GM23338 (cell line): ENCODE measurements at regions not wholly inside any gene's neighbourhood (a gene's known extent, or its start where the extent isn't known, plus 50 kb on each side); places are given as distances from the start of the nearest gene placed in this dataset.

Experiments
- ATAC-seq: fragments of 200-7000 bp; cut with Tn5 transposase; 3 replicates; pipeline ENCODE4 v1.9.1; 2020
- DNase-seq: peaks from one replicate; pipeline ENCODE4 v3.0.0-alpha.2; 2015; ENCODE audit warnings: low spot score
- H2AFZ ChIP-seq: fragments of 200-600 bp; sonication (generic); 2 replicates; pipeline ENCODE4 v1.8.0; 2016; ENCODE audit warnings: antibody characterized with exemption, mild to moderate bottlenecking, moderate library complexity
- H3F3A ChIP-seq: fragments of 200-600 bp; sonication (generic); replicated peaks from 2 replicates; pipeline ENCODE4 v1.8.0; 2017; ENCODE audit warnings: antibody characterized with exemption, mixed run types, low read depth
- H3K27ac ChIP-seq: fragments of 200-600 bp; sonication (generic); 2 replicates; pipeline ENCODE4 v1.6.1; 2016; ENCODE audit warnings: low read depth
- H3K27me3 ChIP-seq: fragments of 200-600 bp; sonication (generic); 2 replicates; pipeline ENCODE4 v1.8.0; 2016; ENCODE audit warnings: mild to moderate bottlenecking, mixed run types, moderate library complexity; ENCODE audit not compliant: insufficient read depth
- H3K36me3 ChIP-seq: fragments of 200-600 bp; sonication (generic); 2 replicates; pipeline ENCODE4 v1.8.0; 2016; ENCODE audit warnings: mild to moderate bottlenecking; ENCODE audit not compliant: insufficient read depth
- H3K4me1 ChIP-seq: fragments of 200-600 bp; sonication (generic); 2 replicates; pipeline ENCODE4 v1.8.0; 2016; ENCODE audit warnings: mild to moderate bottlenecking, moderate library complexity; ENCODE audit not compliant: insufficient read depth
- H3K4me2 ChIP-seq: fragments of 200-600 bp; sonication (generic); 2 replicates; pipeline ENCODE4 v1.7.1; 2017; ENCODE audit warnings: mixed run types
- H3K4me3 ChIP-seq: fragments of 200-600 bp; sonication (generic); 2 replicates; pipeline ENCODE4 v1.6.1; 2016; ENCODE audit warnings: mixed run types
- H3K79me2 ChIP-seq: fragments of 200-600 bp; sonication (generic); replicated peaks from 2 replicates; pipeline ENCODE4 v1.8.0; 2017; ENCODE audit warnings: mild to moderate bottlenecking; ENCODE audit not compliant: insufficient read depth
- H3K9me2 ChIP-seq: fragments of 200-600 bp; sonication (generic); 2 replicates; pipeline ENCODE4 v1.8.0; 2017; ENCODE audit not compliant: insufficient read depth
- H4K20me1 ChIP-seq: fragments of 200-600 bp; sonication (generic); replicated peaks from 2 replicates; pipeline ENCODE4 v1.8.0; 2017; ENCODE audit warnings: mild to moderate bottlenecking; ENCODE audit not compliant: insufficient read depth
- H3K27ac Mint-ChIP-seq: 2 replicates; pipeline ENCODE4 v1.8.0; 2020; ENCODE audit warnings: inconsistent platforms, mild to moderate bottlenecking, moderate library complexity, mixed read lengths
- H3K27me3 Mint-ChIP-seq: 3 replicates; pipeline ENCODE4 v1.8.0; 2022; ENCODE audit warnings: low read depth, mild to moderate bottlenecking, moderate library complexity, mixed read lengths, inconsistent platforms; ENCODE audit not compliant: insufficient read depth, poor library complexity
- H3K36me3 Mint-ChIP-seq: 3 replicates; pipeline ENCODE4 v1.8.0; 2021; ENCODE audit warnings: low read depth, mild to moderate bottlenecking, inconsistent platforms, moderate library complexity, mixed read lengths
- H3K4me1 Mint-ChIP-seq: 3 replicates; pipeline ENCODE4 v1.8.0; 2020; ENCODE audit warnings: mild to moderate bottlenecking, inconsistent platforms, mixed read lengths
- H3K4me3 Mint-ChIP-seq: 3 replicates; pipeline ENCODE4 v1.8.0; 2021; ENCODE audit warnings: moderate library complexity, mild to moderate bottlenecking, inconsistent platforms, mixed read lengths
- H3K9me3 Mint-ChIP-seq: 3 replicates; pipeline ENCODE4 v1.8.0; 2020; ENCODE audit warnings: moderate library complexity, mild to moderate bottlenecking, inconsistent platforms, mixed read lengths
- CREB1 ChIP-seq: fragments of 250-450 bp; sonication (Bioruptor Pico); IDR thresholded peaks from 2 replicates; pipeline ENCODE4 v1.5.0; 2020; ENCODE audit warnings: low read depth, mild to moderate bottlenecking, moderate library complexity
- EZH2phosphoT487 ChIP-seq: fragments of 200-600 bp; sonication (generic); IDR thresholded peaks from one replicate; pipeline ENCODE4 v1.8.1; 2018; ENCODE audit warnings: antibody characterized with exemption; ENCODE audit not compliant: unreplicated experiment
- JUNB ChIP-seq: IDR thresholded peaks from one replicate; pipeline ENCODE4 v1.6.1; 2016; ENCODE audit warnings: antibody characterized with exemption; ENCODE audit not compliant: unreplicated experiment
- NANOG ChIP-seq: IDR thresholded peaks from 2 replicates; pipeline ENCODE4 v1.6.1; 2016; ENCODE audit warnings: antibody characterized with exemption, borderline replicate concordance
- POLR2AphosphoS5 ChIP-seq: IDR thresholded peaks from 2 replicates; pipeline ENCODE4 v1.6.1; 2016; ENCODE audit warnings: antibody characterized with exemption, low read depth
- STAT1 ChIP-seq: IDR thresholded peaks from one replicate; pipeline ENCODE4 v1.6.1; 2016; ENCODE audit warnings: antibody characterized with exemption; ENCODE audit not compliant: unreplicated experiment
- ZNF114 ChIP-seq: fragments of 250-450 bp; sonication (Bioruptor Pico); IDR thresholded peaks from 2 replicates; pipeline ENCODE4 v1.5.0; 2020; ENCODE audit warnings: mild to moderate bottlenecking, moderate library complexity
- ZNF331 ChIP-seq: fragments of 250-450 bp; sonication (Bioruptor Pico); IDR thresholded peaks from 2 replicates; pipeline ENCODE4 v1.5.0; 2020; ENCODE audit warnings: low read depth, mild to moderate bottlenecking, moderate library complexity
- TF ChIP-seq, protein P1 (sequence below): fragments of 250-450 bp; sonication (Bioruptor Pico); IDR thresholded peaks from 2 replicates; pipeline ENCODE4 v1.5.0; 2020; ENCODE audit warnings: mild to moderate bottlenecking, moderate library complexity
- TF ChIP-seq, protein P2 (sequence below), 2 experiments: fragments of 200-600 bp in 1 of 2; sonication (generic) in 1 of 2; conservative IDR thresholded peaks; 2 replicates each; pipeline versions ENCODE4 v1.5.1 to v1.6.1; 2016 to 2017; ENCODE audit warnings: antibody characterized with exemption in 2 of 2, low read depth in 2 of 2, mild to moderate bottlenecking in 2 of 2, moderate library complexity in 1 of 2

DNA sequence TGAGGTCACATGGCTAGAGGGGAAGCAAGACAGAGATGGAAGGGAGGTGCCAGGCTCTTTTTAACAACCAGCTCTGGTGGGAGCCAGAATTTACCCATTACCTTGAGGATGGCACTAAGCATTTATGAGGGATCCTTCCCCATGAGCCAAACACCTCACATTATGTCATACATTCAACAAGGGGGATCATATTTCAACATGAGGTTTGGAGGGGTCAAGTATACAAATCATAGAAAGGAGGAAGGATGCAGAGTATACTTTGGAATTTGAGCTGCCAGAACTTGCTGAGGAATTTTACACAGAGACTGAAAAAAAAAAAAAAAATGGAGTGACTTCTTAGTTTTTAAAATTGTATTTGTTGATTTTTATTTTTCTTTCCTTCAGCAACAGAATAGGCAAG lies 891.4 kb downstream of the CCDC85A start:
- Histone ChIP-seq H3K4me1 (no peaks in the 10 kb centered on the region), H3K27me3 (no peaks in the 10 kb centered on the region), H3K9me2 (no peaks in the 10 kb centered on the region), H3K79me2 (no peaks in the 10 kb centered on the region), H3F3A (no peaks in the 10 kb centered on the region), H4K20me1 (no peaks in the 10 kb centered on the region; the same call in 1 of the 2 replicates), H3K4me2 (no peak overlapping the region), H3K36me3 (no peaks in the 10 kb centered on the region), H3K27ac (no peak overlapping the region), H3K4me3 (no peak overlapping the region), H2AFZ (peak overlapping the region; percentile 25; the same call in 1 of the 2 replicates)
- Mint-ChIP-seq H3K36me3 (no peaks in the 10 kb centered on the region), H3K9me3 (no peaks in the 10 kb centered on the region), H3K27me3 (no peaks in the 10 kb centered on the region), H3K4me1 (no peaks in the 10 kb centered on the region), H3K4me3 (no peak overlapping the region), H3K27ac (no peak overlapping the region)
- ATAC-seq = no peak
- no peak for DNase-seq
- TF ChIP-seq, protein P1, sequence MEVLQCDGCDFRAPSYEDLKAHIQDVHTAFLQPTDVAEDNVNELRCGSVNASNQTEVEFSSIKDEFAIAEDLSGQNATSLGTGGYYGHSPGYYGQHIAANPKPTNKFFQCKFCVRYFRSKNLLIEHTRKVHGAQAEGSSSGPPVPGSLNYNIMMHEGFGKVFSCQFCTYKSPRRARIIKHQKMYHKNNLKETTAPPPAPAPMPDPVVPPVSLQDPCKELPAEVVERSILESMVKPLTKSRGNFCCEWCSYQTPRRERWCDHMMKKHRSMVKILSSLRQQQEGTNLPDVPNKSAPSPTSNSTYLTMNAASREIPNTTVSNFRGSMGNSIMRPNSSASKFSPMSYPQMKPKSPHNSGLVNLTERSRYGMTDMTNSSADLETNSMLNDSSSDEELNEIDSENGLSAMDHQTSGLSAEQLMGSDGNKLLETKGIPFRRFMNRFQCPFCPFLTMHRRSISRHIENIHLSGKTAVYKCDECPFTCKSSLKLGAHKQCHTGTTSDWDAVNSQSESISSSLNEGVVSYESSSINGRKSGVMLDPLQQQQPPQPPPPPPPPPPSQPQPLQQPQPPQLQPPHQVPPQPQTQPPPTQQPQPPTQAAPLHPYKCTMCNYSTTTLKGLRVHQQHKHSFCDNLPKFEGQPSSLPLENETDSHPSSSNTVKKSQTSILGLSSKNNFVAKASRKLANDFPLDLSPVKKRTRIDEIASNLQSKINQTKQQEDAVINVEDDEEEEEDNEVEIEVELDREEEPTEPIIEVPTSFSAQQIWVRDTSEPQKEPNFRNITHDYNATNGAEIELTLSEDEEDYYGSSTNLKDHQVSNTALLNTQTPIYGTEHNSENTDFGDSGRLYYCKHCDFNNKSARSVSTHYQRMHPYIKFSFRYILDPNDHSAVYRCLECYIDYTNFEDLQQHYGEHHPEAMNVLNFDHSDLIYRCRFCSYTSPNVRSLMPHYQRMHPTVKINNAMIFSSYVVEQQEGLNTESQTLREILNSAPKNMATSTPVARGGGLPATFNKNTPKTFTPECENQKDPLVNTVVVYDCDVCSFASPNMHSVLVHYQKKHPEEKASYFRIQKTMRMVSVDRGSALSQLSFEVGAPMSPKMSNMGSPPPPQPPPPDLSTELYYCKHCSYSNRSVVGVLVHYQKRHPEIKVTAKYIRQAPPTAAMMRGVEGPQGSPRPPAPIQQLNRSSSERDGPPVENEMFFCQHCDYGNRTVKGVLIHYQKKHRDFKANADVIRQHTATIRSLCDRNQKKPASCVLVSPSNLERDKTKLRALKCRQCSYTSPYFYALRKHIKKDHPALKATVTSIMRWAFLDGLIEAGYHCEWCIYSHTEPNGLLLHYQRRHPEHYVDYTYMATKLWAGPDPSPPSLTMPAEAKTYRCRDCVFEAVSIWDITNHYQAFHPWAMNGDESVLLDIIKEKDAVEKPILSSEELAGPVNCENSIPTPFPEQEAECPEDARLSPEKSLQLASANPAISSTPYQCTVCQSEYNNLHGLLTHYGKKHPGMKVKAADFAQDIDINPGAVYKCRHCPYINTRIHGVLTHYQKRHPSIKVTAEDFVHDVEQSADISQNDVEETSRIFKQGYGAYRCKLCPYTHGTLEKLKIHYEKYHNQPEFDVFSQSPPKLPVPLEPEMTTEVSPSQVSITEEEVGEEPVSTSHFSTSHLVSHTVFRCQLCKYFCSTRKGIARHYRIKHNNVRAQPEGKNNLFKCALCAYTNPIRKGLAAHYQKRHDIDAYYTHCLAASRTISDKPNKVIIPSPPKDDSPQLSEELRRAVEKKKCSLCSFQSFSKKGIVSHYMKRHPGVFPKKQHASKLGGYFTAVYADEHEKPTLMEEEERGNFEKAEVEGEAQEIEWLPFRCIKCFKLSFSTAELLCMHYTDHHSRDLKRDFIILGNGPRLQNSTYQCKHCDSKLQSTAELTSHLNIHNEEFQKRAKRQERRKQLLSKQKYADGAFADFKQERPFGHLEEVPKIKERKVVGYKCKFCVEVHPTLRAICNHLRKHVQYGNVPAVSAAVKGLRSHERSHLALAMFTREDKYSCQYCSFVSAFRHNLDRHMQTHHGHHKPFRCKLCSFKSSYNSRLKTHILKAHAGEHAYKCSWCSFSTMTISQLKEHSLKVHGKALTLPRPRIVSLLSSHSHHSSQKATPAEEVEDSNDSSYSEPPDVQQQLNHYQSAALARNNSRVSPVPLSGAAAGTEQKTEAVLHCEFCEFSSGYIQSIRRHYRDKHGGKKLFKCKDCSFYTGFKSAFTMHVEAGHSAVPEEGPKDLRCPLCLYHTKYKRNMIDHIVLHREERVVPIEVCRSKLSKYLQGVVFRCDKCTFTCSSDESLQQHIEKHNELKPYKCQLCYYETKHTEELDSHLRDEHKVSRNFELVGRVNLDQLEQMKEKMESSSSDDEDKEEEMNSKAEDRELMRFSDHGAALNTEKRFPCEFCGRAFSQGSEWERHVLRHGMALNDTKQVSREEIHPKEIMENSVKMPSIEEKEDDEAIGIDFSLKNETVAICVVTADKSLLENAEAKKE (CRISPR knock-in tag) = no peak

DNA sequence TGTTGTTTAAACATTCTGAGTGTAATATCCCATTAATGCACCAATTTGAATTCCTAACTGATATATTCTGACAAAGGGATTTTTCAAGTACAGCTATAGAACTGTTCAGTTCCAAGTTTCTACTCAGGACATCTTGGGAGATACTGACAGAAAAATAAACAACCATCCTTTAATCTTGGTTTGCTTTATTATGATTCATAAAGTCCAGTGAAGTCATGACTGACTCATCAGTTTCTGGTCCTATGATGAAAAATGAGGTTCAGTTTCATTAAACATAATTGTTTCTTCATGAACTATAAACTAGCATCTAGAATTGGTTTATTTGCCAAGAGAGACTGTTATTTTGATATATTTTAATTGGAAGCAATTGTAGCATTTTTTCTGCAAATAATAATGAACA lies 896.2 kb downstream of the CCDC85A start:
- Mint-ChIP-seq H3K27me3 (peaks cover 7% of the 10 kb centered on the region), H3K36me3 (no peaks in the 10 kb centered on the region; the same call in 2 of the 3 replicates), H3K4me1 (no peaks in the 10 kb centered on the region), H3K4me3 (no peak overlapping the region), H3K9me3 (peaks cover 14% of the 10 kb centered on the region; the same call in 2 of the 3 replicates), H3K27ac (no peak overlapping the region)
- Histone ChIP-seq H3K79me2 (no peaks in the 10 kb centered on the region), H3K4me3 (no peak overlapping the region), H3K9me2 (no peaks in the 10 kb centered on the region), H4K20me1 (no peaks in the 10 kb centered on the region; the same call in 1 of the 2 replicates), H3K4me1 (no peaks in the 10 kb centered on the region), H3K4me2 (no peak overlapping the region), H3K36me3 (no peaks in the 10 kb centered on the region), H3K27ac (no peak overlapping the region), H2AFZ (no peak overlapping the region), H3F3A (no peaks in the 10 kb centered on the region), H3K27me3 (no peaks in the 10 kb centered on the region)
- no peak for DNase-seq
- ATAC-seq = no peak
- TF ChIP-seq ZNF331 (CRISPR knock-in tag) = no peak
- TF ChIP-seq, protein P2, sequence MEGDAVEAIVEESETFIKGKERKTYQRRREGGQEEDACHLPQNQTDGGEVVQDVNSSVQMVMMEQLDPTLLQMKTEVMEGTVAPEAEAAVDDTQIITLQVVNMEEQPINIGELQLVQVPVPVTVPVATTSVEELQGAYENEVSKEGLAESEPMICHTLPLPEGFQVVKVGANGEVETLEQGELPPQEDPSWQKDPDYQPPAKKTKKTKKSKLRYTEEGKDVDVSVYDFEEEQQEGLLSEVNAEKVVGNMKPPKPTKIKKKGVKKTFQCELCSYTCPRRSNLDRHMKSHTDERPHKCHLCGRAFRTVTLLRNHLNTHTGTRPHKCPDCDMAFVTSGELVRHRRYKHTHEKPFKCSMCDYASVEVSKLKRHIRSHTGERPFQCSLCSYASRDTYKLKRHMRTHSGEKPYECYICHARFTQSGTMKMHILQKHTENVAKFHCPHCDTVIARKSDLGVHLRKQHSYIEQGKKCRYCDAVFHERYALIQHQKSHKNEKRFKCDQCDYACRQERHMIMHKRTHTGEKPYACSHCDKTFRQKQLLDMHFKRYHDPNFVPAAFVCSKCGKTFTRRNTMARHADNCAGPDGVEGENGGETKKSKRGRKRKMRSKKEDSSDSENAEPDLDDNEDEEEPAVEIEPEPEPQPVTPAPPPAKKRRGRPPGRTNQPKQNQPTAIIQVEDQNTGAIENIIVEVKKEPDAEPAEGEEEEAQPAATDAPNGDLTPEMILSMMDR (conservative IDR thresholded peaks at IDR 0.05; ENCODE audit: low read depth in 2 of 2) = no peak
- no peak for TF ChIP-seq POLR2AphosphoS5
- no peak for TF ChIP-seq ZNF114
- TF ChIP-seq JUNB = no peak
- no peak for TF ChIP-seq CREB1 (CRISPR knock-in tag)
- no peak for TF ChIP-seq STAT1
- TF ChIP-seq NANOG = no peak
- TF ChIP-seq EZH2phosphoT487 = no peak
